DND-41 (cell line): ENCODE measurements at regions not wholly inside any gene's neighbourhood (a gene's known extent, or its start where the extent isn't known, plus 50 kb on each side); places are given as distances from the start of the nearest gene placed in this dataset.

Experiments used
- ATAC-seq: fragments of 200-7000 bp; cut with Tn5 transposase; 3 replicates; pipeline ENCODE4 v1.9.1; 2021; ENCODE audit warnings: low read depth; ENCODE audit not compliant: insufficient read depth
- DNase-seq: peaks from one replicate; pipeline ENCODE4 v3.0.0-alpha.2; 2020
- H2AFZ ChIP-seq: 2 replicates; pipeline ENCODE4 v1.6.0; 2012; ENCODE audit warnings: low read depth, low read length
- H3K27ac ChIP-seq: 2 replicates; pipeline ENCODE4 v1.5.1; 2012; ENCODE audit warnings: low read length, inconsistent platforms
- H3K27me3 ChIP-seq: fragments of 200-600 bp; sonication (generic); 2 replicates; pipeline ENCODE4 v1.6.0; 2012; ENCODE audit warnings: low read length, mild to moderate bottlenecking, inconsistent platforms; ENCODE audit not compliant: insufficient read depth, poor library complexity
- H3K36me3 ChIP-seq: 2 replicates; pipeline ENCODE4 v1.5.1; 2012; ENCODE audit warnings: low read length, inconsistent platforms; ENCODE audit not compliant: insufficient read depth
- H3K4me1 ChIP-seq: 2 replicates; pipeline ENCODE4 v1.5.1; 2012; ENCODE audit warnings: mild to moderate bottlenecking, low read length; ENCODE audit not compliant: insufficient read depth
- H3K4me2 ChIP-seq: 2 replicates; pipeline ENCODE4 v1.6.0; 2012; ENCODE audit warnings: mild to moderate bottlenecking, moderate library complexity, low read length, inconsistent platforms; ENCODE audit not compliant: insufficient read depth
- H3K4me3 ChIP-seq, 2 experiments: fragments of 200-600 bp in 1 of 2; shearing (Covaris generic) in 1 of 2; 2 replicates each; pipeline ENCODE4 v1.5.1; 2012 to 2016; ENCODE audit warnings: inconsistent platforms in 2 of 2, low read length in 2 of 2, mild to moderate bottlenecking in 2 of 2, low read depth in 1 of 2, moderate library complexity in 1 of 2
- H3K79me2 ChIP-seq: 2 replicates; pipeline ENCODE4 v1.6.0; 2012; ENCODE audit warnings: low read length, inconsistent platforms; ENCODE audit not compliant: insufficient read depth
- H3K9ac ChIP-seq: 2 replicates; pipeline ENCODE4 v1.6.0; 2012; ENCODE audit warnings: low read depth, mild to moderate bottlenecking, inconsistent platforms, low read length, moderate library complexity
- H3K9me3 ChIP-seq: 2 replicates; pipeline ENCODE4 v1.5.1; 2012; ENCODE audit warnings: low read length, moderate library complexity, mild to moderate bottlenecking, inconsistent platforms; ENCODE audit not compliant: insufficient read depth, severe bottlenecking
- H4K20me1 ChIP-seq: 2 replicates; pipeline ENCODE4 v1.6.0; 2012; ENCODE audit warnings: low read length; ENCODE audit not compliant: insufficient read depth
- CTCF ChIP-seq: IDR thresholded peaks from 2 replicates; pipeline ENCODE4 v1.5.1; 2012; ENCODE audit warnings: borderline replicate concordance, low read length, moderate library complexity, mild to moderate bottlenecking; ENCODE audit not compliant: poor library complexity, severe bottlenecking; ENCODE audit errors: extremely low read depth
- EZH2 ChIP-seq: IDR thresholded peaks from 3 replicates; pipeline ENCODE4 v1.6.1; 2012; ENCODE audit warnings: borderline replicate concordance, low read depth, mild to moderate bottlenecking, moderate library complexity, low read length, inconsistent platforms; ENCODE audit not compliant: severe bottlenecking

GRCh38 chr2:64369706-64370105, 84.3 kb upstream of the LGALSL start:
- Histone ChIP-seq H3K4me1 (no peaks in the 10 kb centered on the region), H3K27ac (no peak overlapping the region), H3K9me3 (no peaks in the 10 kb centered on the region), H3K4me2 (no peak overlapping the region), H3K27me3 (peaks cover 18% of the 10 kb centered on the region), H3K79me2 (no peaks in the 10 kb centered on the region), H4K20me1 (no peaks in the 10 kb centered on the region), H2AFZ (no peak overlapping the region), H3K9ac (no peak overlapping the region), H3K36me3 (no peaks in the 10 kb centered on the region), H3K4me3 (no peak overlapping the region)
- TF ChIP-seq CTCF (no peak), EZH2 (no peak)
- no peak for ATAC-seq
- no peak for DNase-seq

- Histone ChIP-seq H3K36me3 (no peaks in the 10 kb centered on the region), H3K9me3 (no peaks in the 10 kb centered on the region), H3K27ac (no peak overlapping the region), H3K9ac (no peak overlapping the region), H2AFZ (no peak overlapping the region), H3K4me1 (no peaks in the 10 kb centered on the region), H3K4me2 (no peak overlapping the region), H4K20me1 (no peaks in the 10 kb centered on the region), H3K4me3 (no peak overlapping the region), H3K79me2 (no peaks in the 10 kb centered on the region), H3K27me3 (peaks cover 17% of the 10 kb centered on the region)
- DNase-seq (no peak), ATAC-seq (no peak)
- TF ChIP-seq EZH2 (no peak), CTCF (no peak)
Measured at GRCh38 chr2:64371727-64372126, 82.2 kb upstream of the LGALSL start.

GRCh38 chr2:64374686-64375085, 79.3 kb upstream of the LGALSL start:
- no peaks in the 10 kb centered on the region for H3K36me3 ChIP-seq
- H3K4me3 ChIP-seq: no peak overlapping the region
- ATAC-seq (no peak), DNase-seq (no peak)
- H3K9me3 ChIP-seq: no peaks in the 10 kb centered on the region
- H4K20me1 ChIP-seq: no peaks in the 10 kb centered on the region
- TF ChIP-seq CTCF: no peak
- TF ChIP-seq EZH2: no peak
- H3K4me2 ChIP-seq: no peak overlapping the region
- H2AFZ ChIP-seq: no peak overlapping the region
- H3K27me3 ChIP-seq: no peaks in the 10 kb centered on the region
- no peaks in the 10 kb centered on the region for H3K79me2 ChIP-seq
- H3K9ac ChIP-seq: no peak overlapping the region
- H3K4me1 ChIP-seq: no peaks in the 10 kb centered on the region
- no peak overlapping the region for H3K27ac ChIP-seq

- H3K9ac ChIP-seq: no peak overlapping the region
- no peaks in the 10 kb centered on the region for H4K20me1 ChIP-seq
- no peaks in the 10 kb centered on the region for H3K9me3 ChIP-seq
- no peaks in the 10 kb centered on the region for H3K79me2 ChIP-seq
- no peaks in the 10 kb centered on the region for H3K4me1 ChIP-seq
- H3K4me2 ChIP-seq: no peak overlapping the region
- H3K4me3 ChIP-seq: no peak overlapping the region
- ATAC-seq (no peak), DNase-seq (no peak)
- no peaks in the 10 kb centered on the region for H3K36me3 ChIP-seq
- TF ChIP-seq CTCF: no peak
- TF ChIP-seq EZH2: no peak
- H2AFZ ChIP-seq: no peak overlapping the region
- H3K27ac ChIP-seq: no peak overlapping the region
- peaks cover 4% of the 10 kb centered on the region for H3K27me3 ChIP-seq
Measured at GRCh38 chr2:64376926-64377325, 77.0 kb upstream of the LGALSL start.
